Caco-2 (cell line): ENCODE measurements at regions not wholly inside any gene's neighbourhood (a gene's known extent, or its start where the extent isn't known, plus 50 kb on each side); places are given as distances from the start of the nearest gene placed in this dataset.
A peak's percentile ranks its signal among the peaks of the same experiment; 100 is the strongest.

ENCODE experiments used
- BruUV-seq: library from RNA; stranded (reverse); fragments of 400-500 nt; replicated peaks from 2 replicates; lab custom pipeline; 2021; lab: Mats Ljungman, UMichigan
- CTCF ChIA-PET: fragments of 300-600 bp; sonication (Branson Sonifier 250); formaldehyde crosslinking; loops from one replicate; lab custom pipeline; 2022; ENCODE audit warnings: antibody characterized with exemption; lab: Charles Lee
- POLR2A ChIA-PET: fragments of 300-600 bp; sonication (Branson Sonifier 250); formaldehyde crosslinking; loops from one replicate; lab custom pipeline; 2022; ENCODE audit warnings: antibody characterized with exemption; lab: Charles Lee
- DNase-seq, 2 experiments: peaks; one replicate each; pipeline versions ENCODE4 v3.0.0 to v3.0.0-alpha.2; 2020 to 2022
- H3K27me3 ChIP-seq: replicated peaks from 2 replicates; pipeline ENCODE4 v1.6.0; 2011; ENCODE audit warnings: low read length; ENCODE audit not compliant: control insufficient read depth, insufficient read depth
- H3K36me3 ChIP-seq: 2 replicates; pipeline ENCODE4 v1.5.1; 2011; ENCODE audit warnings: low read length; ENCODE audit not compliant: control insufficient read depth, insufficient read depth
- H3K4me1 ChIP-seq: fragments of 250-450 bp; sonication (Bioruptor Pico); 2 replicates; pipeline ENCODE4 v1.5.1; 2020; ENCODE audit warnings: mild to moderate bottlenecking
- H3K4me3 ChIP-seq: 2 replicates; pipeline ENCODE4 v1.5.1; 2011; ENCODE audit warnings: low read depth, mild to moderate bottlenecking, control low read depth, low read length
- H3K9me3 ChIP-seq: fragments of 250-450 bp; sonication (Bioruptor Pico); 2 replicates; pipeline ENCODE4 v1.5.1; 2020; ENCODE audit warnings: mild to moderate bottlenecking, moderate library complexity
- H3K27ac Mint-ChIP-seq: one replicate; pipeline ENCODE4 v1.8.0; 2022; ENCODE audit warnings: mixed read lengths; ENCODE audit not compliant: unreplicated experiment
- H3K27me3 Mint-ChIP-seq: one replicate; pipeline ENCODE4 v1.8.0; 2022; ENCODE audit warnings: mixed read lengths; ENCODE audit not compliant: insufficient read depth, unreplicated experiment
- H3K36me3 Mint-ChIP-seq: one replicate; pipeline ENCODE4 v1.8.0; 2022; ENCODE audit warnings: mild to moderate bottlenecking, mixed read lengths; ENCODE audit not compliant: insufficient read depth, unreplicated experiment
- H3K4me1 Mint-ChIP-seq: one replicate; pipeline ENCODE4 v1.8.0; 2022; ENCODE audit warnings: low read depth, mixed read lengths; ENCODE audit not compliant: unreplicated experiment
- H3K4me3 Mint-ChIP-seq: one replicate; pipeline ENCODE4 v1.8.0; 2022; ENCODE audit warnings: mild to moderate bottlenecking, moderate library complexity, mixed read lengths; ENCODE audit not compliant: unreplicated experiment
- H3K9me3 Mint-ChIP-seq: one replicate; pipeline ENCODE4 v1.8.0; 2022; ENCODE audit warnings: mixed read lengths; ENCODE audit not compliant: unreplicated experiment
- intact Hi-C: fragments of 100-400 bp; cut with micrococcal nuclease; formaldehyde crosslinking; loops from one replicate; pipeline ENCODE4 v1.10.0; 2022; ENCODE audit not compliant: unreplicated experiment
- TF ChIP-seq, protein P1 (sequence below), 2 experiments: fragments of 200-600 bp in 1 of 2; IDR thresholded peaks; 1 replicate in 1 of 2; 2 replicates in 1 of 2; pipeline versions ENCODE4 v1.5.1 to v1.8.0; 2011 to 2022; ENCODE audit warnings: antibody characterized with exemption in 1 of 2, control low read depth in 1 of 2, inconsistent platforms in 1 of 2, low read depth in 1 of 2, low read length in 1 of 2, mild to moderate bottlenecking in 1 of 2, moderate library complexity in 1 of 2; ENCODE audit not compliant: insufficient read depth in 1 of 2, severe bottlenecking in 1 of 2, unreplicated experiment in 1 of 2

- no peak overlapping the region for H3K4me3 ChIP-seq
- H3K4me1 ChIP-seq, result peaks cover 12% of the 10 kb centered on the region
- Mint-ChIP-seq H3K27ac (no peak overlapping the region), H3K4me1 (peaks cover 27% of the 10 kb centered on the region), H3K9me3 (peaks cover 21% of the 10 kb centered on the region), H3K36me3 (peaks cover 5% of the 10 kb centered on the region), H3K27me3 (no peaks in the 10 kb centered on the region), H3K4me3 (no peak overlapping the region)
- H3K36me3 ChIP-seq, result no peaks in the 10 kb centered on the region
- BruUV-seq, result no TSS peak
- DNase-seq, result no peak
- CTCF ChIA-PET, result no interaction called here
- intact Hi-C loops, result no loop called here
- no peaks in the 10 kb centered on the region for H3K9me3 ChIP-seq
- H3K27me3 ChIP-seq, result no peaks in the 10 kb centered on the region
- POLR2A ChIA-PET, result no interaction called here
- TF ChIP-seq, protein P1, sequence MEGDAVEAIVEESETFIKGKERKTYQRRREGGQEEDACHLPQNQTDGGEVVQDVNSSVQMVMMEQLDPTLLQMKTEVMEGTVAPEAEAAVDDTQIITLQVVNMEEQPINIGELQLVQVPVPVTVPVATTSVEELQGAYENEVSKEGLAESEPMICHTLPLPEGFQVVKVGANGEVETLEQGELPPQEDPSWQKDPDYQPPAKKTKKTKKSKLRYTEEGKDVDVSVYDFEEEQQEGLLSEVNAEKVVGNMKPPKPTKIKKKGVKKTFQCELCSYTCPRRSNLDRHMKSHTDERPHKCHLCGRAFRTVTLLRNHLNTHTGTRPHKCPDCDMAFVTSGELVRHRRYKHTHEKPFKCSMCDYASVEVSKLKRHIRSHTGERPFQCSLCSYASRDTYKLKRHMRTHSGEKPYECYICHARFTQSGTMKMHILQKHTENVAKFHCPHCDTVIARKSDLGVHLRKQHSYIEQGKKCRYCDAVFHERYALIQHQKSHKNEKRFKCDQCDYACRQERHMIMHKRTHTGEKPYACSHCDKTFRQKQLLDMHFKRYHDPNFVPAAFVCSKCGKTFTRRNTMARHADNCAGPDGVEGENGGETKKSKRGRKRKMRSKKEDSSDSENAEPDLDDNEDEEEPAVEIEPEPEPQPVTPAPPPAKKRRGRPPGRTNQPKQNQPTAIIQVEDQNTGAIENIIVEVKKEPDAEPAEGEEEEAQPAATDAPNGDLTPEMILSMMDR (IDR thresholded peaks at IDR 0.05; ENCODE audit: insufficient read depth in 1 of 2, low read depth in 1 of 2, low read length in 1 of 2, severe bottlenecking in 1 of 2, unreplicated experiment in 1 of 2), result no peak
These were observed 194.8 kb downstream of the GRIN2B start for GRCh38 chr12:13786646-13787045.

DNA sequence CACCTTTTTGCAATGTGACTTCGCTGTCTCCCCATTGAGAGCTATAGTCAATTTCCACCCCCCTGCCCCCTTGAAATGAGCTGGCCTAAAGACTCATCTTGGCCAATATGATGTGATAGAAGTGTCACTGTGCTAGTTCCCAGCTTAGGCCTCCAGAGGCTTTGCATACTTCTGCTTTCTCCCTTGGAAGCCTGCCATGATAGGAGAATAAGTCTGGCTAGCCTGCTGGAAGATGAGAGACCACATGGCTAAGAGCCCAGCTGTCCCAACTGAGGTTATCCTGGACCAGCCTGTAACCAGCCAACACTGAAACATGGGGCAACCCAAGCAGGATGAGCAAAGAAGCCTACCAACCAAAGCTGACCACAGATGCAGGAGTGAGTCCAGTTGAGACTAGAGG lies 196.9 kb downstream of the GRIN2B start:
- intact Hi-C loops, result loop anchor here (5.0 kb wide), 1 partner anchor 158 kb away; no protein-coding TSS in a partner anchor
- H3K27me3 Mint-ChIP-seq, result no peaks in the 10 kb centered on the region
- TF ChIP-seq, protein P1 (IDR thresholded peaks at IDR 0.05; ENCODE audit: insufficient read depth in 1 of 2, low read depth in 1 of 2, low read length in 1 of 2, severe bottlenecking in 1 of 2, unreplicated experiment in 1 of 2), result no peak
- H3K4me3 Mint-ChIP-seq, result no peak overlapping the region
- H3K27ac Mint-ChIP-seq, result peak overlapping the region; percentile 43
- POLR2A ChIA-PET, result no interaction called here
- CTCF ChIA-PET, result interaction anchor here (0.5 kb wide), 1 partner anchor 63 kb away, joined by 3 read pairs; no protein-coding TSS in a partner anchor
- peaks cover 43% of the 10 kb centered on the region for H3K4me1 Mint-ChIP-seq
- BruUV-seq, result no TSS peak
- H3K36me3 Mint-ChIP-seq, result peaks cover 12% of the 10 kb centered on the region
- H3K9me3 ChIP-seq, result peaks cover 4% of the 10 kb centered on the region
- H3K36me3 ChIP-seq, result no peaks in the 10 kb centered on the region
- H3K27me3 ChIP-seq, result no peaks in the 10 kb centered on the region
- no peak for DNase-seq
- H3K9me3 Mint-ChIP-seq, result peaks cover 21% of the 10 kb centered on the region
- peaks cover 31% of the 10 kb centered on the region for H3K4me1 ChIP-seq
- H3K4me3 ChIP-seq, result no peak overlapping the region

DNA sequence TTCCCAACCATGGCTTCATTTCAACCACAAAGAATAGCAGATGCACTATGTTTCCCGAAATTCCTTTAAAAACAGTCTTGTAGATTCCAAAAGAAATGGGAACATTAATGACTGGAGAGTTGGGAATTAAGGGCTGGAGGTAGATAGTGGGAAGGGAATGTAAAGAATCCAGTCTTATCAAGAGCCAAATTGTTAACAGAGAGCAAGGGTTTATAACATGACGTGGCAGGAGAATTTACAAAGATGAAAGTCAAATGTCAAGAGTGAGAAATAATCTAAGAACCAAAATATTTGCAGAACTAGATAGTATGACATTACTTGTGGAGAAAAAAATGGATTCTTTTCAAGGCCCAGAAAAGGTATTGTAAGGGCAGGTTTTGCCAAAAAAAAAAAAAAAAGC lies 200.9 kb downstream of the GRIN2B start:
- ChIA-PET CTCF (no interaction called here), POLR2A (no interaction called here)
- TF ChIP-seq, protein P1 (IDR thresholded peaks at IDR 0.05; ENCODE audit: insufficient read depth in 1 of 2, low read depth in 1 of 2, low read length in 1 of 2, severe bottlenecking in 1 of 2, unreplicated experiment in 1 of 2), result no peak
- H3K9me3 Mint-ChIP-seq, result peaks cover 29% of the 10 kb centered on the region
- intact Hi-C loops, result loop anchor here (5.0 kb wide), 1 partner anchor 162 kb away; no protein-coding TSS in a partner anchor
- Histone ChIP-seq H3K4me3 (no peak overlapping the region), H3K9me3 (peaks cover 11% of the 10 kb centered on the region), H3K27me3 (no peaks in the 10 kb centered on the region), H3K36me3 (no peaks in the 10 kb centered on the region), H3K4me1 (peaks cover 32% of the 10 kb centered on the region)
- no TSS peak for BruUV-seq
- H3K4me3 Mint-ChIP-seq, result peak overlapping the region; percentile 14
- peaks cover 58% of the 10 kb centered on the region for H3K4me1 Mint-ChIP-seq
- H3K36me3 Mint-ChIP-seq, result peaks cover 12% of the 10 kb centered on the region
- H3K27ac Mint-ChIP-seq, result peak overlapping the region; percentile 63
- peak in 1 of 2 experiments; percentile 67 for DNase-seq
- H3K27me3 Mint-ChIP-seq, result no peaks in the 10 kb centered on the region
